Left ventricle myocardium superior (tissue), 1 donor: ENCODE measurements at regions not wholly inside any gene's neighbourhood (a gene's known extent, or its start where the extent isn't known, plus 50 kb on each side); places are given as distances from the start of the nearest gene placed in this dataset.

Experiments used
- ATAC-seq: fragments of 200-7000 bp; cut with Tn5 transposase; one replicate; pipeline ENCODE4 v1.9.1; 2020; ENCODE audit warnings: mild to moderate bottlenecking, moderate library complexity
- DNase-seq: peaks from one replicate; pipeline ENCODE4 v3.0.0-alpha.2; 2020
- intact Hi-C: fragments of 100-400 bp; cut with micrococcal nuclease; formaldehyde crosslinking; loops from one replicate; pipeline ENCODE4 v1.11.0; 2022
- donor health status: DM: no; HTN: yes; CAD: no; lungs with severe emphysema.

DNA sequence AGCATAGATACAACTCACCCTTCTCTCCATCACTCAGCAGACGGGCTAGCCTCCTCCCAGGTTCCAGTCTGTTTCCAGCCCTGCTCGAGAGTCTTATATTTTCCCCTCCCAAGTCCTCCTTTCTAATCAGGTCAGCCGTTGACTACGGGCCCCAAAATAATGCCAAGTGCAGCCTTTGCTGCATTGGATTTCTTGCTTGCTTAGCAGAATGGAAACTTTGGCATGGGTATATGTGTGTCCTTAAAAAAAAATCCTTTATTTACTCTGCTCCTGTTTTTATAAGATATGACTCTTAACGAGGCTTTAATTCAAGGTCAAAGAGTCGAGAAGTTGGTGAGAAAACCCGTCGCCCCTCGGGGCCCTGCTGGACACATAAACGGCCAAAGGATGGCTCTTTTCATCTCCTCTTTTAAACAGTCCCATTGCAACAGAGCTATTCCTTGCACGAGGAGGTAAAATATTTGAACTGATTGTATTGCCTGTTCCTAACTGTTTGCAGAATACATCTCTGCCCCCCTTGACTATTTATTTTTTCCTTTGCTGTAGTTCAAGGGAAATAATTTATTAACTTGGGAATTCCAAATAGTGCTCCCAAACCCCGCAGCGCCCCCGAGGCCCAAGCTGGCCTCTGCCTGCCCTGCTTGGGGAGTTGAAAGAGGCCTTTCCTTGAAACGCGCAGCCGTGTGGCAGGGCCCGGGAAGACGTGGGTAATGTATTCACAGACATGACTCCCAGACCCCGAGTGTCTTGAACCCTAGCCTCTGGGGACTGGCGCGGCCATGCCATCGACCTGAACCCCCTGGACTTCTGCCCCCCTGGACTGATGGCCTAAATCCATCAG is 156.5 kb upstream of the MYL2 start:
- no peak for DNase-seq
- no peak for ATAC-seq
- intact Hi-C loops = no loop called here

DNA sequence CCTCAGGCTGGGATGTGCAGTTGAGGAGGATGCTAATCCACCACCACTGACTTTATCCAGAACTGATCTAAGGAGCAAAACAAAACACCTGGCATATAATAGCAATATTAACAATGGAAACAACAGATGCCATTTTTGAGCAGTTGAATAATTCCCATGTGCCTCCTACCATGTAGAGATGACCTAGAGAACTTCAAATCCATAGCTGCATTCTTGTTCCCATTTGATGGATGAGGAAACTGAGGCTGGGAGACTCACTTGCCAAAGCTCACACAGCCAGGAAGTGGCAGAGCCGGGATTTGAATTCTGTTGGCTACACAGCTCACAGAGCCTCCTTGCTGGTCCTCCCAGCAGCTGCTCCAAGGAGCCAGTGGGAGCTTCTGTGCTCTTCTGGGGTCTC is 155.8 kb upstream of the MYL2 start:
- ATAC-seq (no peak), DNase-seq (no peak)
- intact Hi-C loops = no loop called here

DNA sequence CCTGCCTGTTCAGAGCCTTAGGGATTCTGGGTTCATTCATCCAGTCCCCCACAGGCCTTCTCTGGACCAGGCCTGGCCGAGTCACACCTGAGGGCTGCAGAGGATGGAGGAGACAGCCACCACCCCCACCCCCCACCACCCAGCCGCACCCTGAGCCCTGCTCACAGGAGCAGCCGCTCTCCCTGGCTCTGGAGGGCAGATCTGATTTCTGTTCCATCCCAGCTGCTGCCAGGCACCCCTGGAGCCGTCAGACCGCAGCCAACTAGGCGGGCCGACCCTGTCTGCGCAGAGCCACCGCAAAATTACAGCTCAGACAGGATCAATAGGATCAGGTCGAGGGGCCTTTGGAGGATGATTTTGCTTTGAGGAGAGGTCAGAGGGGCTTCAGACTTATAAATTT is 154.6 kb upstream of the MYL2 start:
- ATAC-seq (no peak), DNase-seq (no peak)
- intact Hi-C loops = no loop called here

DNA sequence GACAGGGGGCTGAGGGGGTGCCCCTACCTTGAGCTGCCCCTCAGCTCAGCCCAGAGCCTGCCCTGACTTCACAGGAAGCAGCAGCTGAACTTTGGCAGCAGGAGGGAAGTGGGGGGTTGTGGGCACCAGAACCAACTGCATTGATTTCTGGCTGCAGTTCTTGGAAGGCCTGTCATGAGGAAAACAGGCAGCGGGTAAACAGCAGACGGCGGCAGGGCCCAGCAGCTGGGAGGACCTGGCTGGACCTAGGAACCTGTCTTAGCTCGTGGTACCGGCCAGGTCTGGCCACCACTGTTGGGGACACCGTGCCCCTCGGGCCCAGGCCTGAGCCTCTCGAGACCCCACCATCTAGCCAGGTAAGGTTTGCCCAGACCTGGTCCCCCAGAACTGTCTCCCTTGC is 154.2 kb upstream of the MYL2 start:
- ATAC-seq = no peak
- DNase-seq = no peak
- intact Hi-C loops = no loop called here

DNA sequence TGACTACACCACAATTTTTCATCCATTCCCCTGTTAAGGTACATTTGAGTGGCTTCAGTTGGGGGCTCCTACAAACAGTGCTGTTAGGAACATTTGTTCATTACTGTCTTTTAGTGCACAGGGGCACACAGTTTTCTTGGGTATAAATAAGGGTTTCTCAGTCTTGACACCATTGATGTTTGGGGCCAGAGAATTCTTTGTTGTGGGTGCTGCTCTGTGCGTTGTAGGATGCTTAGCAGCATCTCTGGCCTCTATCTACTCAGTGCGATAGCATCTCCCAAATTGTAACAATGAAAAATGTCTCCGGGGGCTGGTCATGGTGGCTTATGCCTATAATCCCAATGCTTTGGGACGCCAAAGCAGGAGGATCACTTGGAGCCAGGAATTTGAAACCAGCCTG is 153.0 kb upstream of the MYL2 start:
- DNase-seq (no peak), ATAC-seq (no peak)
- intact Hi-C loops = no loop called here

DNA sequence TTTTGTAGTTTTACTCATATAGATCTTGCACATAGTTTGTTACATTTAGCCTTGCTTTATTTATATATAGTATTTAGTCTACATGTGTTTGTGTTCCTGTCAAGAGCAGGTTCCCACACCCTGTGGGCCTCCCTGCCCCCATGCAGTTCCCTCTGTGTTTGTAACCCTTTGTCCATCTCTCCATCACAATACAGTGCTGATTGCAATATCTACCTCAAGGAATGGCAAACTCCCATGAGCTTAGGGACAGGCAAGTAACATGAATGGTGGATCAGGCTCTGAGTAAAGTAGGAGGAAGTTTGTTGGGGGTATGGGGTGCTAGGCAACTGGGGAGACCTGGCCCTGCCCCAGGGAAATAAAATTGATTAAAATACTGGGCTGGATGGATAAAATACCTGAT is 151.9 kb upstream of the MYL2 start:
- DNase-seq = no peak
- intact Hi-C loops = no loop called here
- no peak for ATAC-seq

DNA sequence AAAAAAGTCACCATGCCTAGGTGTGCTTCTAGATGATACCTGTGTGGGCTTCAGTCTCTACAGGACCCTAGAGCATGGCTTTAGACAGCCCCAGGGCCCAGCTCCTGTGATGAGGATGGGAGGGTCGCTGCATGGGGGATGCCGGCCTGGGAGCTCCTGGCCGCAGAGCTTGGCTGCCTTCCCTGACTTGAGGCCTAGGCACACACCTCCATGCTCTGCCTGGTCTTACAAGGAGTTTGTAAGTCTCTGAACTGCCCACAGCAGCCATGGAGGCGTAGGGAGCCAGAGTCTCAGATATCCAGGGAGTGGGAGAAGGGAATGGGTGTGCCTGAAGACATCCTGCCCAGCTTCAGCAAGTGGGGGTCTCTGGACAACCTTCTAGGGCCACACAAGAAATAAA is 149.5 kb upstream of the MYL2 start:
- intact Hi-C loops = no loop called here
- no peak for DNase-seq
- ATAC-seq = no peak

DNA sequence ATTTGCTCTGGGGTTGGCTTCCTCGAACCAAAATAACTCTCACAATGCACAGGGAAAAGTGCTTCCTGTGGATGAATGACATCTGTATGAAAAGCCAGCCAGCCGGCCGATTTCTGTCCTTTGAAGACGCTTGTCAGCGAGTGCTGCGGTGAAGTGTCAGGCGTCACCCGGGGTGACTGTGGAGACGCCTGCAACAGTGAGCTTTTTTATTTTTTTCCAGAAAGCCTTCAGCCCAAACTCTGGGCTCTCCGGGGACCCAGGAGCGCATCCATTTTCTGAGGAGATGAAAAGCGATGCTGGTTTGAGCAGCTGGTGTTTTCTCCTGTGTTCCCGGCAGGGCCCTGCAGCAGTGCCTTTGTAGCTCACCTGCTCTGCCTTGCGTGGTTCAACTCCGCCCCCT is 147.9 kb upstream of the MYL2 start:
- DNase-seq = no peak
- intact Hi-C loops = no loop called here
- ATAC-seq = peak; percentile 13

DNA sequence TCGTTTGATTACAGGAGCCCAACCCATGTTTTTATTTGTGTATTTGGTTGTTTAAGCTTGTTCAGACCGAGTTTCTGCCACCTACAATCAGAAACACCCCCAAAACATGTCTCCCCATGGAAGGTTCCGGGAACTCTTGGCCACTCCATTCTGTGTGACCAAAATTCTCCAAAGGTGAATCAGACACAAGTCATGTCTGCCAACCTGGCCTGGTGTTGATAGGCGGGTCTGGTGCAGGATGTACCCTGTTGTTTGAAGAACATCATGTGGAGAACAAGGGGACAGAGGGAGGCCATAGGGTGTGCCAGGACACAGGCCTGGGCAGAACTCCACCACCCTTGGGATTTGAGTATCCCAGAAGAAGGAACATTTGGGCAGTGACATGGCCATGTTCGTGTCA is 147.1 kb upstream of the MYL2 start:
- DNase-seq = no peak
- ATAC-seq = peak; percentile 43
- intact Hi-C loops = no loop called here

DNA sequence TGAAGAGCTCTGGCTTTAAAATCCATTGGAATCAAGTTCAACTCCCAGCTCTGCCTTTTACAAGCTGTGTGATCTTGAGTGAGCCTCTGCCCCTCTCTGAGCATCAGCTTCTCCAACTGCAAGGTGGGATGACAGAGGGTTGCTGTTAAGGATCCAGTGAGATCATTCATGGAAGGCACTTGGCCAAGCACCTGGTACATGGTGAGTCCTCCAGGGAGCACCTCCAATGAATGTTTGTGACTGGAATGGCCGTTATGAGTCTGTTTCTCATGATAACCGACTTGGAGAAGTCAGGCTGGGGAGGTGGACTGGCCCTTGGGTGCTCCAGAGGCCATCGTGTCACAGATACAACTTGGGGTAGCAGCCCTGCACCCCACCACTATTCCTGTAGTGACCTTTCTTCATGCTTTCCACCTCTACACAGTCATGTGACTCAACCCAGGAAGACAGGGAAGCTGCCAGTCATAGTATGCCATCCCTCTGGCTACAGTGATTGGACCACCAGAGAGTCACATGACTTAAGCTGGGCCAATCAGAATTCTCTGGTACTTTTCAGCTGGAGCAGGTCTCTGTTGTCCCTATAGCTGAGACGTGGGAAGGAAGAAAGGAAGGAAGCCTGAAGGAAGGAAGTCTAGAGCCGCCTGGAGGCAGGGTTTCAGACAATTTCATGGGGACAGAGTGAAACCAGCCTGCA is 146.5 kb upstream of the MYL2 start:
- ATAC-seq (no peak), DNase-seq (no peak)
- intact Hi-C loops = no loop called here

DNA sequence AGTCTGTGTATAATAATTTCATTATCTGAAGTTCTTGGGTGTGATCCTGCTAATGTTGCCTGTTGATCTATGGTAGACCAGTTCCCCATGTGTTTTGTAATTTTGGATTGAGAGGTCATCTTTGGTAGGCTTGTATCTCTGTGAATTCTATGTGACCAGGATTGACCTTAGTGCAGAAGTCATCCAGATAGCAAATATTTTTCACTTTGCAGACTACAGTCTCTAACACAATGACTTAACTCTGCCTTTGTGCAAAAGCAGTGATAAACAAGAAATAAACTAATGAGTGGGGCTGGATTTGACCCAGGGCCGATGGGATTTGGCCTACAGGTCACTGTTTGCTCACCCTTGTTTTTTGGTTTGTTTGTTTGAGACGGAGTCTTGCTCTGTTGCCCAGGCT is 144.6 kb upstream of the MYL2 start:
- DNase-seq (no peak), ATAC-seq (no peak)
- intact Hi-C loops = no loop called here

DNA sequence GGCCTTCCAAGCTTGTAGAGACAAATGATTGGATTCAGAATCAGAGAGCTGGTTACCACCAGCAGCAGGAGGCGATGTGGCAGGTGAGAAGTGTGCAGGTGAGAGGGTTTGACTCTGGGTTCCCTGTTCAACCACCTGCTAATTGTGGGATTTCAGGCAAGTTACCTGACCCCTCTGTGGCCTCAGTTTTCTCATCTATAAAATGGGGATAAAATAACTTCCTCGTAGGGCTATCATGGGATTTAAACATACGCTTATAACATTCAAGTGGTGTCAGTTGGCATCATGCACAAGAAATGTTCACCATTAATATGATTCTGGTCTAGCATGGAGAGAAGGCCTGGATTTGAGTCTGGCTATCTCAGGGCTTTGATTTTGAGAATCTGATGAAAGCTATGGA is 143.8 kb upstream of the MYL2 start:
- no peak for ATAC-seq
- intact Hi-C loops = no loop called here
- DNase-seq = no peak

DNA sequence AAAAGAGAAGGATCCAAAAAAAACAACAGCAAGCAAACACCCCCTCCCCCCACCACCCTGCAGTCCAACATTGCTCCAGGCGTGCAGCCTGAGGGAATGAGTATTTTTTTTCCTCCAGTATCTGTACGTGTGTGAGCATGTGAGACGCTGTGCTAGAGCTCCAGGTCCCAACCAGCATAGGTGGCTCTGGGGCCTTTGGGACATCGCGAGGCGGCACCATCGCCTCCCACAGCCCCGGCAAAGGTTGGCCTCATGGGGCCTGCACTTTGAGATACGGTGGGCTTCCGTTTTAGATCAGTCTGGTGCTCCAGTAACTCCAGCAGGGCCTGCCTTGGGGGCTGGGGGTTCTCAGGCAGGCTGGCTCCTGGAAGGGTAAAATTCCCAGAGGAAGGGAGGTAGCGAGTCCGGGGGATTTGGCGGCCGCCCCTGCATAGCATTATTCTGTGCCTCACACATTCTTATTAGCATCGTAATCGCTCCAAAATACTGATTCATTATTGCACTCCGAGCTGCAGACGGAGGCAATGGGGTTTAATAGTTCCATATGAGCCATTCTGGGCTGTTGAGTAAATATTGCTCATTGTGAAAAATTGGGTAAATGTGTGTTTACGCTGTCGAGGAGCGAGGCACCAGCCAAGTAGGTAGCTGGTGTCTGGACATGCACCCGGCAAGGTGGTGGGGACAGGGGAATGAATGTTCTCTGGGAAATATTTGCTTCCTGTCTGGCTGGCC is 143.1 kb upstream of the MYL2 start:
- intact Hi-C loops = no loop called here
- ATAC-seq (no peak), DNase-seq (no peak)

DNA sequence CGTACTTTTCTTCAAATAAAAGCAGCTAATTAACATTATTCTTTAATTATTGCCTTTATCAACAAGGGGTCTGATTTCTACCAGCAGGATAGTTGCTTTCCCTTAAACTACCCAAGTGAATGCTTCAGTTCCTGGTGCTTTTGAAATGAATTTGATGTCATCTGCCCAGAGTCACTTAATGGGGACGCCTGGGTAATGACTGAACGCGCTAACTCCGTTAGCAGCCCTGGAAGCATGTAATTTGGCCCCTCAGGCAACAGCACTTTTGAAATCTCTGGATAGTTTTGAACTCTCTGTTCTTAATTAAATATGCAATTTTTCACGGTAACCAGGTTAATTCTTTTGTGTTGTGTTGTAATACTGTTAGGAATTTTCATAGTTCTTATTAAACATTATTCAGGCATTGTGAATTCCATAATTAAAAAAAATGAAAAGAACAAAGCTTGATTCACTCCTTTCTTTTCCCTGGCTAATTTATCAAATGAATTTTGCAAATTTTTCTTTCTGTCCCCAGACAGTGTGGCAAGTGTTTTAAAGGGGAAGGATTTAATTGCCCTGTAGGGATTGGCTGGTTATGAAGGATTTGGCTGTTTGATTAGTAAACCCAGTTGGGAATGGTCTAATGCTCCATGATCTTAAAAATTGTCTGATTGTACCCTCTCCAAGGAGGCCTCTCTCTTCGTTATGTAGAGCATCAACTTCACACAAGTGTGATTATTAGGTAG is 137.5 kb upstream of the MYL2 start:
- DNase-seq (no peak), ATAC-seq (no peak)
- intact Hi-C loops = no loop called here

DNA sequence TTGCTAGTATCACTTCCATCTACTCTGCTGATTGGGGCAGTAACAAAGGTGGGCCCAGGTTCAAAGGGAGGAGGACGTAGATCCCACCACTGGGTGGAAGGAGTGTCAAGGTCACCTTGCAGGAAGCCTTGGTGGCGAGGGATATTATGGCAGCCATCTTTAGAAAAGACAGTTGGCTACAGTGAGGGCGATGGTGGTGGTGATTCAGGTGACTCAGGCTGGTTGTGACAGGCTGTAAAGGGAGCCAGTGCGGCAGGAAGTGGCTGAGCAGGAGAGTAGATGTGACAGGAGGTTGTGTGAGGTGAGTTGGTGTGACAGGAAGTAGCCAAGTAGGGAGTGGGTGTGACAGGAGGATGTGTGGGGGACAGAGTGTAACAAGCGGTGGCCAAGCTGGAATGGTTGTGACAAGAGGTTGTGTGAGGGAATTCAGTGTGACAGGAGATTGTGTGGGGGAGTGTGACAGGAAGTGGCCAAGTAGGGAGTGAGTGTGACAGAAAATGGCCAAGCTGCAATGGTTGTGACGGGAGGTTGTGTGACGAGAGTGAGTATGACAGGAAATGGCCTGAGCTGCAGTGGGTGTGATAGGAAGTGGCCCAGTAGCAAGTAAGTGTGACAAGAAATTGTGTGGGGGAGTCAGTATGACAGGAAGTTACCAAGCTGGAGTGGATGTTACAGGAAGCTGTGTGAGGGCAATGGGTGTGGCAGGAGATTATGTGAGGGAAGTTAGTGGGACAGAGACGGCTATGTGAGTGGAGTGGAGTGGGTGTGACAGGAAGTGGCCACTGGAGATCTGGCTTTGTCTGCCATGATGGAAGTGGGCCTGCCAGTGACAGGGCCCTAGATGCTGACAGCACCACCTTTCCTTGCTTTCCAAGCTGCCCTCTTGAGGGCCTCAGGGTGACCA is 136.5 kb upstream of the MYL2 start:
- peak; percentile 51 for ATAC-seq

DNA sequence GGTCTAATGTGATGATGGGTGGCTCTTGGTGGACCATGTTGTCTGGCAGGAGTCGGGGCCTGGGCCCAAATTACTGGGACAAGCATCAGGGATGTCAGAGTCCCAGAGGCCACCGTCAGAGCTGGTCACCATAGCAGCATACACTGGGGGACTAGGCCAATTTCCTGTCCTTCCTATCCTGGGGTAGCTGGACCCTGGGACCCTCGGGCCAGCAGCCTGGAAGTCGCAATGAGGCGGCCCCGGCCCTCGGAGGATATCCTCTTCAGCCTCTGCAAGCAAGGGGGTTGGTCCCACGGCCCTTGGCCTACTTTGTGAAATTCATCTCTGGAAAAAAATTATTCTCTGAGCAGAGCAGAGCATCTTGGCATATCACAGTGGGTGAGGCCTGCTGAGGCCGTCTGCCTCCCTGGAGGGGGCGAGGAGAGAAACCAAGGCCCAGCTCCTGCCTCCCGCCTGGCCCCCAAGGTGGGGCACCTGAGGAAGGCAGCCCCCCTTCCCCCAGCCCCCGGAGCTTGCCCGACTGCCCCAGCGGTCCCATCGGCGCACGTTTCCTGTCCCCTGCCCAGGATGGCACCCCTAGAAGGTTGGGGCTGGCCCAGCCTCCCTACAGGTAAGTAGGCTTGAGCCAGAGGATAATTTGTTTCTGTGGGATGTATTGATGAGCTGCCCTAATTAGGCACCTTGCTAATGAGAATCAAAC is 135.0 kb upstream of the MYL2 start:
- no peak for ATAC-seq
- DNase-seq = no peak
- intact Hi-C loops = no loop called here

More for the DNA sequence above, 136.5 kb upstream of the MYL2 start:
- intact Hi-C loops = no loop called here
- DNase-seq = no peak

DNA sequence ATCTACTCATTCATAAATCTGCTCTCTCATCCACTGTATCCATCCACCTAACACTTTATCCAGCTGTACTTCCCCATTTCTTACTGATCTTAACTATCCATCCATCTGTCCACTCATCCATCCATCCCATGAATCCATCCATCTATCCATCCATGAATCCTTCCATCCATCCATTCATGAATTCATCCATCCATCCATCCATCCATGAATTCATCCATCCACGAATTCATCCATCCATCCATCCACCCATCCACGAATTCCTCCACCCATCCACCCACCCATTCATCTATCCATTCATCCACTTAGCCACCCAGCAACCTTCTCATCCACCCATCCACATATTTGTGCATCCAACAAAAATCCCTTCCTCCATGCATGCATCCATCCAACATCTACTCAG is 128.6 kb upstream of the MYL2 start:
- ATAC-seq (no peak), DNase-seq (no peak)
- intact Hi-C loops = no loop called here

DNA sequence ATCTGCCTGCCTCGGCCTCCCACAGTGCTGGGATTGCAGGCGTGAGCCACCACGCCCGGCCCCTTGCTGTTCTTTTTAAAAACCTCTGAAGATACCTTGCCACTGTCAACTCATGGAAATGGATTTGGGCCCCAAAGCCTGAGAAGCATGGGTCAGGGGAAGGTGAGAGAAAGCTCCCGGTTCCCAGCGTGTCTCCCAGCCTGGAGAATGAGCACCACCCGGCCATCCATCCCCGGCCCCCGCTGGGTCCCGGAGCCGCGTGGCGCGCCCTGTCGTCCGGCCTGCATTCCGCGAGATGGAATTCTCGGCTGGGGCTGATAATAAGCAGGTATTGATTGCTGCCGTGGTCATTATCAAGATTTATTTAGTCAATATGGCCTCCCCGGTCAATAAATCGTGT is 126.5 kb upstream of the MYL2 start:
- ATAC-seq = no peak
- intact Hi-C loops = no loop called here
- no peak for DNase-seq
